OCI-LY3 (cell line): ENCODE measurements at regions not wholly inside any gene's neighbourhood (a gene's known extent, or its start where the extent isn't known, plus 50 kb on each side); places are given as distances from the start of the nearest gene placed in this dataset.

Source experiments
- CTCF ChIP-seq: fragments of 200-600, 300-600 bp; sonication (generic); IDR thresholded peaks from 2 replicates; pipeline ENCODE4 v1.5.1; 2014; ENCODE audit warnings: antibody characterized with exemption, low read length, low read depth
- EZH2phosphoT487 ChIP-seq: fragments of 200-600 bp; shearing (Covaris generic); IDR thresholded peaks from 2 replicates; pipeline ENCODE4 v1.6.1; 2018; ENCODE audit warnings: antibody characterized with exemption, mixed run types, low read depth

GRCh38 chr1:79499541-79499940 is 493.0 kb upstream of the ADGRL4 start:
- TF ChIP-seq CTCF (no peak), EZH2phosphoT487 (no peak)
